B cell (primary cell): ENCODE measurements at regions not wholly inside any gene's neighbourhood (a gene's known extent, or its start where the extent isn't known, plus 50 kb on each side); places are given as distances from the start of the nearest gene placed in this dataset.

Experiments used
- CTCF ChIP-seq: fragments of 200-600 bp; IDR thresholded peaks from one replicate; pipeline ENCODE4 v1.8.0; 2022; ENCODE audit warnings: antibody characterized with exemption, mild to moderate bottlenecking
- EZH2 ChIP-seq: IDR thresholded peaks from 2 replicates; pipeline ENCODE4 v1.6.1; 2012; ENCODE audit warnings: borderline replicate concordance, low read depth, mild to moderate bottlenecking, moderate library complexity, low read length; ENCODE audit not compliant: insufficient read depth, poor library complexity, severe bottlenecking

- TF ChIP-seq CTCF (no peak), EZH2 (no peak)
Observed at GRCh38 chr3:188951734-188952133, 220.0 kb upstream of the TPRG1 start.
